Chondrocyte (in vitro differentiated cells): ENCODE measurements at regions not wholly inside any gene's neighbourhood (a gene's known extent, or its start where the extent isn't known, plus 50 kb on each side); places are given as distances from the start of the nearest gene placed in this dataset.

Source experiments
- DNase-seq: peaks from one replicate; pipeline ENCODE4 v3.0.0; 2021; ENCODE audit warnings: mixed read lengths, low spot score
- H3K27ac Mint-ChIP-seq: one replicate; pipeline ENCODE4 v1.8.0; 2021; ENCODE audit warnings: mild to moderate bottlenecking, moderate library complexity, mixed read lengths; ENCODE audit not compliant: unreplicated experiment
- H3K27me3 Mint-ChIP-seq: 2 replicates; pipeline ENCODE4 v1.8.0; 2021; ENCODE audit warnings: low read depth, mixed read lengths
- H3K36me3 Mint-ChIP-seq: 2 replicates; pipeline ENCODE4 v1.8.0; 2021; ENCODE audit warnings: low read depth, mixed read lengths
- H3K4me1 Mint-ChIP-seq: 2 replicates; pipeline ENCODE4 v1.8.0; 2021; ENCODE audit warnings: low read depth, mild to moderate bottlenecking, mixed read lengths
- H3K4me3 Mint-ChIP-seq: one replicate; pipeline ENCODE4 v1.8.0; 2021; ENCODE audit warnings: mild to moderate bottlenecking, moderate library complexity, mixed read lengths; ENCODE audit not compliant: unreplicated experiment
- H3K9me3 Mint-ChIP-seq: 2 replicates; pipeline ENCODE4 v1.8.0; 2021; ENCODE audit warnings: low read depth, mixed read lengths
- TF ChIP-seq, protein P1 (sequence below): fragments of 200-600 bp; sonication (generic); IDR thresholded peaks from 2 replicates; pipeline ENCODE4 v1.5.0; 2021; ENCODE audit warnings: antibody characterized with exemption, mild to moderate bottlenecking, moderate library complexity

GRCh38 chr7:45985902-45986301 is 64.8 kb upstream of the IGFBP3 start:
- Mint-ChIP-seq H3K27ac (no peak overlapping the region), H3K4me3 (no peak overlapping the region), H3K4me1 (peaks cover 28% of the 10 kb centered on the region), H3K27me3 (no peaks in the 10 kb centered on the region), H3K36me3 (peaks cover 5% of the 10 kb centered on the region), H3K9me3 (peaks cover 5% of the 10 kb centered on the region)
- TF ChIP-seq, protein P1, sequence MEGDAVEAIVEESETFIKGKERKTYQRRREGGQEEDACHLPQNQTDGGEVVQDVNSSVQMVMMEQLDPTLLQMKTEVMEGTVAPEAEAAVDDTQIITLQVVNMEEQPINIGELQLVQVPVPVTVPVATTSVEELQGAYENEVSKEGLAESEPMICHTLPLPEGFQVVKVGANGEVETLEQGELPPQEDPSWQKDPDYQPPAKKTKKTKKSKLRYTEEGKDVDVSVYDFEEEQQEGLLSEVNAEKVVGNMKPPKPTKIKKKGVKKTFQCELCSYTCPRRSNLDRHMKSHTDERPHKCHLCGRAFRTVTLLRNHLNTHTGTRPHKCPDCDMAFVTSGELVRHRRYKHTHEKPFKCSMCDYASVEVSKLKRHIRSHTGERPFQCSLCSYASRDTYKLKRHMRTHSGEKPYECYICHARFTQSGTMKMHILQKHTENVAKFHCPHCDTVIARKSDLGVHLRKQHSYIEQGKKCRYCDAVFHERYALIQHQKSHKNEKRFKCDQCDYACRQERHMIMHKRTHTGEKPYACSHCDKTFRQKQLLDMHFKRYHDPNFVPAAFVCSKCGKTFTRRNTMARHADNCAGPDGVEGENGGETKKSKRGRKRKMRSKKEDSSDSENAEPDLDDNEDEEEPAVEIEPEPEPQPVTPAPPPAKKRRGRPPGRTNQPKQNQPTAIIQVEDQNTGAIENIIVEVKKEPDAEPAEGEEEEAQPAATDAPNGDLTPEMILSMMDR, result no peak
- no peak for DNase-seq

DNA sequence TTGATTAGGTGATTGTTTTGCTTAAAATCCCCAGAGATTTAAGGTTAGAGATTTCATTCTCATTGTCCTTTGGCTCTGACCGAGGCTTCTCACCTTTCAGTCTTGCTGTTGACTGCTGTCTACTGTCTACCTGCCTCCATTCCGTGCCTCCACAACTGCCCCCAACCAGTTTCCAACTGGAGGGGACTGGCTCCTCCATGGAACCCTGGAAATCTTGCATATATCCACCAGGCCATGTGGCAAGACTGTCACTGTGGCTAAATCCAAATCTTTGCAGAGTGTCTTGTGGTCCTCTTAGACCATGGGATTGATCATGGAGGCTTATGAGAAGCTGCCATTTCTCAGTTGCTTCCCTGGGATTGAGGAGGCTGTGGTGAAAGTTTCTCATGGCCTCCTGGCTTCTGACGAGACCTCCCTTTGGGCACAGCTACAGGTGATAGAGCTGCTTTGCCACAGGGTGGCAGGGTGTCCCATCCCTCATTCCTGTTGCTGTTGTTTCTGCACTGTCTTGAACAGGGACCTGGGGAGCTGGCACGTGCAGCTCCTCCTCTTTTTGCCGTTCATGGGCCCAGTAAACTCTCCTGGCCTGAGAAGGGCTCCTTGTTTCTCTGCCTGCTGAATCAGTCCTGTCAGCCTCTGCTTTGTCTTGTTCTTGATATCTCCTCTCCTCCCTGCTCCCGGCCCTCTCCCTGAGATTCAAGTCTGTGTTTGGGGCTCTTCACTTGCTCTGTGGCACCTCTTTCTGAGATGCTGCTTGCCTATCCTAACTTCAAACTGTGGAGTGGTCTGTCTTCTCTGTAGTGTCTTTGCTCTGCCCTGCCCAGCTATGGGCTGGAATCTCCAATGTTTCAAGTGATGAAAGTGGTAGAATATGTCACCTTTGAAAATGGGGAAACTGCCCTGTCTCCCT is 63.6 kb upstream of the IGFBP3 start:
- DNase-seq, result no peak
- H3K4me1 Mint-ChIP-seq, result peaks cover 37% of the 10 kb centered on the region
- no peak overlapping the region for H3K4me3 Mint-ChIP-seq
- peak overlapping the region; percentile 85 for H3K27ac Mint-ChIP-seq
- TF ChIP-seq, protein P1, result peak; percentile 30
- peaks cover 5% of the 10 kb centered on the region for H3K36me3 Mint-ChIP-seq
- peaks cover 5% of the 10 kb centered on the region for H3K9me3 Mint-ChIP-seq
- no peaks in the 10 kb centered on the region for H3K27me3 Mint-ChIP-seq

- Mint-ChIP-seq H3K27me3 (no peaks in the 10 kb centered on the region), H3K36me3 (peaks cover 5% of the 10 kb centered on the region), H3K9me3 (peaks cover 5% of the 10 kb centered on the region), H3K4me1 (peaks cover 46% of the 10 kb centered on the region), H3K27ac (peak overlapping the region; percentile 80), H3K4me3 (no peak overlapping the region)
- DNase-seq, result no peak
- TF ChIP-seq, protein P1, result no peak
These were observed 62.7 kb upstream of the IGFBP3 start for GRCh38 chr7:45983720-45984255.

- Mint-ChIP-seq H3K27me3 (no peaks in the 10 kb centered on the region), H3K27ac (peak overlapping the region; percentile 80), H3K9me3 (peaks cover 5% of the 10 kb centered on the region), H3K36me3 (peaks cover 5% of the 10 kb centered on the region), H3K4me3 (no peak overlapping the region), H3K4me1 (peaks cover 52% of the 10 kb centered on the region)
- no peak for DNase-seq
- TF ChIP-seq, protein P1, result no peak
These were observed 62.0 kb upstream of the IGFBP3 start for GRCh38 chr7:45982907-45983719.

- H3K9me3 Mint-ChIP-seq, result peaks cover 5% of the 10 kb centered on the region
- TF ChIP-seq, protein P1, result no peak
- peaks cover 62% of the 10 kb centered on the region for H3K4me1 Mint-ChIP-seq
- H3K27me3 Mint-ChIP-seq, result no peaks in the 10 kb centered on the region
- H3K4me3 Mint-ChIP-seq, result no peak overlapping the region
- no peak for DNase-seq
- peaks cover 5% of the 10 kb centered on the region for H3K36me3 Mint-ChIP-seq
- H3K27ac Mint-ChIP-seq, result peak overlapping the region; percentile 22
These were observed 61.1 kb upstream of the IGFBP3 start for GRCh38 chr7:45982132-45982531.
